Skin of body (tissue), 1 donor: ENCODE measurements at regions not wholly inside any gene's neighbourhood (a gene's known extent, or its start where the extent isn't known, plus 50 kb on each side); places are given as distances from the start of the nearest gene placed in this dataset.
A peak's percentile ranks its signal among the peaks of the same experiment; 100 is the strongest.

Experiments
- DNase-seq: peaks from one replicate; lab custom pipeline; 2025; lab: John Stamatoyannopoulos, UW

DNA sequence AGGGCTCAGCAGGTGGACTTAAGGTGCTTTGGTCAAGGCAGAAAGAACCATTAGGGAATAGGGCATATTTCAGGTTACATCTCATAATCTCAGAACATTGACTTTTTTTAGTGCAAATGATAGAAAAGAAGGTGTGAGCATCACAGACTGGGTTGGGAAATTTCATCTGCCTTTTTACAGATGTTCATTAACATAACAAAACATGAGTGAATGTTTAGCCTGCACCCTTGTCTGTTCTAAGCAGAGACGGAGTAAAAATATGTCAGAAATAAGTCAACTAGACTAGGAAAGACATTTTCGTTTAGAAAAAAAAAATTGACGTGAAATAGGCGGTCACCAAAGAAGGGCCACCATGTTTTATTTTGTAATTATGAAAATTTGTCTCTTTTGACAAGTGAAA, 127.5 kb upstream of the CDH13 start:
- no peak for DNase-seq

- DNase-seq: no peak
Observed at GRCh38 chr16:82497139-82497538, 129.6 kb upstream of the CDH13 start.

DNA sequence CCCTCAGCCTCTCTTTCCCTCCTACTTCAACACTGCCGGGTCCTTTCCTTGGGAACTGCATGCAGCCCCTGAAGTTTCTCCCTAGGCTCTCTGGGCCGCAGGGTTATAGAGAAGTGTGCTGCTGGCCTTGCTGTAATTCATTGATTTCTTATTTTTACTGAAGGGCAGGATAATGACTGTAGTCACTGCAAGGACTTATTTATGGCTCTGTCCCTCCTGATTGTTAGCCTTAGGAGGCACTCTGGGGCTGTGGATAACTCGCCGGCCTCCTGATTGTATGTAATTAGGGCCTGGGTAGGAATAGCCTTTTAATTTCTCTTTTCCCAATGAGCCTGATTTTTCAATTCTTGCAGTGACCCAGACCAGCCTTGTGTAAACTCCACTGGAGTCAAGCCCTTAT, 138.3 kb upstream of the CDH13 start:
- no peak for DNase-seq

- no peak for DNase-seq
Observed at GRCh38 chr16:82481455-82481854, 145.3 kb upstream of the CDH13 start.

- DNase-seq: no peak
Observed at GRCh38 chr16:82476786-82477185, 150.0 kb upstream of the CDH13 start.

DNA sequence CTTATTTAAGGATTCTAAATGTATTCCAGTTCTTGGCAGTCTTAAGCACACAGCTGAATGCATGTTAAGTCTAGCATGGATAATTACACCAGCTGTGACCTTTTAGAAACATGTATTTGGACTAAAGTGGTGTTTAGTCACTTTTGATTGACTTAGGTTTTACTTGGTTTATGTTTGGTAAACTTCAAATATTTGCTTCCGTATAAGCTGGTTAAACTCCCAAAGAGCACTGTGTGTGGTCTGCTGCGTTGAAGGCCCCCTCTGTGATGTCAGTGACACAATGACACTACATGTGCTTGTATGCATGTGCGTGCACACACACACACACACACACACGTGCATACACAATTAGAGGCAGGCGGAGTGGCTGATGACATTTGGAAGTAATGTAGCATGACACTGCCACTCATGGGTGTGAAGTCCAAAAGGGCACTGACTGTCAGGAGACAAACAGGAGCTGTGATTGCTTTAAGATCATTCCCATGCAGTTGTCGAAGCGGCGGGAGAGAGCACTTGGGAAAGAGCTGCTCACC, 156.1 kb upstream of the CDH13 start:
- no peak for DNase-seq

GRCh38 chr16:82470016-82470415, 156.8 kb upstream of the CDH13 start:
- DNase-seq: no peak

DNA sequence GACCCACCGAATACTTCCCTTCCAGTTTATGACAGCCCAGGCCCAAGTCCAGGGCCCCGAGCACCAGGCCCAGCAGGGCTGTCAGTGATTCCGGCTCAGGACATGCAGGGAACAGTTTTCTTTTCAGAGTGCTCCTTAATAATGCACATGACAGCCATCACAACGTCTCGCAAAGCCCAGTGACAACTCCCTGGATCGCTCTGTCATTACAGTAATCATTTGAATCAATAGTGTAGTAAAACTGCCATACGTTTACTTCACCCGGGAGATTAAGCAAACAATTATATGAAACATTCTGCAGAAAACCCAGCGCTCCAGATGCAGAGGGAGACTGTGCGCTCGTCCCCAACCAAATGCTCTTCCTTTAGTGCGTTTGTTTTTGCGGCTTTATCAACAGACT, 162.6 kb upstream of the CDH13 start:
- DNase-seq: no peak

DNA sequence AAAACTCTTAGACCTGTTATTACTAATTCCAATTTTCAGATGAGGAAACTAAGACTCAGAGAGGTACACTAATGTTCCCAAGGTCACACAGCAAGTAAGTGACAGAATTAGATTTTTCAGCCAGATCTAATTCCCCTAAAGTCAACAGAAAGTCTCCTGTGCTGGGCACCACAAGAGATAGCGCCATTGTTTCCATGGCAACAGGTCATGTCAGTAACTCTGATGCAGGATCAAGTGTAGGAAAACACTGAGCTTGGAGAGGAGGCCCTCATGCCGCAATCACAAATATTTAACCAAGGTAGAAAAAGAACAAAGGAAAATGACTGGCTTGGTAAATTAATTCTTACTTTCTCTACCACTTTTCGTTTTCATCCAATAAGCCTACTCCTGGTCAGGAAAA, 166.0 kb upstream of the CDH13 start:
- no peak for DNase-seq

GRCh38 chr16:82459580-82460256, 167.1 kb upstream of the CDH13 start:
- no peak for DNase-seq

- DNase-seq: peak; percentile 17
Observed at GRCh38 chr16:82456683-82457082, 170.1 kb upstream of the CDH13 start.

DNA sequence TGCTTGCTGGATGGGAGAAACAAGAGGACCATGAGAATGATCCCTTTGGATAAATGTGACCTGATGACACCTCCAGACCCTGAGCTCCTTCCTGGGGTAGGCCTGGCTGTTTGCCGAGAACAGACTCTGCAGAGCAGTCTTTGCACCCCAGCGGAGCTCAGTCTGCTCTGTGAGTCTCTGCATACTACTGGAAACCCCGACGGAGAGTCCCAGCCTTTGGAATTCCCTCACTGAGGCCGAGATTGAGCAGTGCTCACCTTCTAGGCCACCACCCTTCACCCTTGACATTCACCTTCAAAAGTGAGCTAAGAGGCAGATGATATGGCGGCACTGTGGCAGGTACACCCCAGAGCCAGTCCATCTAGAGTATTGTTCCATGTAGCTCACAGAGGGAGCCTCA, 172.2 kb upstream of the CDH13 start:
- DNase-seq: no peak

- no peak for DNase-seq
Observed at GRCh38 chr16:82454152-82454551, 172.6 kb upstream of the CDH13 start.

DNA sequence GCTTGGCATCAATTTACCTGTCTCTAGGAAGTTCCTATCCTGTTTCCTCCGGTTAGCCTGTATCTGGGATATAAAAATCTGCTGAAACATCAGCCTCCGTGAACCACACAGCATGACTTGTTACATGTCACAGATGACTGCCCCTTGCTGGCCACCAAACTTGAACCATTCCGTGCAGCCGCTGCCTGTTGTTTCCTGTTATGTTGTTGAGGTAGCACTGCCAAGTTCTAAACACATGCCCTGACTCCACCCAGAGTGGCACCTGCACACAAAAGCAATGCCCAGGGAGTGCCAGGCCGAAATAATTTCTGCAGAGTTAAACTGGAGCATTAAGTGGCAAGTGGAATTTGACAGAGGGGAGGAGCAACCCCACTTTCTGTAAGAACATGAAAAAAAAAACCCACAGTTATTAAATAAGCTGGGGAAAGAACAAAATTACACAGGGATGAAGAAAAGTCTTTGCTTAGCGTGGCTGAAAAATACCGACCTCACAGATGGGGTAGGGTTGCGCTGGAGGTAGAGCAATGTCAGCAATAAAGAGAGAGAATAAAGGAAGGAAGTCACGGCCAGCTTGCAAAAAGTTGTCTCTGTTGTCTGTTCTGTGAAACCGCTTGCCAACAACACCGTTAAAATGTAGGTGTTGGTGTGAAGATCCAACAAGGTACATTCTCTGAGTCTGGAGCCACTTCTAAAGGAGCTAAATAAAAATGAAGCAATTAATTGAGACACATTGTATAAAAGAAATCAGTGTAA, 174.6 kb upstream of the CDH13 start:
- no peak for DNase-seq

DNA sequence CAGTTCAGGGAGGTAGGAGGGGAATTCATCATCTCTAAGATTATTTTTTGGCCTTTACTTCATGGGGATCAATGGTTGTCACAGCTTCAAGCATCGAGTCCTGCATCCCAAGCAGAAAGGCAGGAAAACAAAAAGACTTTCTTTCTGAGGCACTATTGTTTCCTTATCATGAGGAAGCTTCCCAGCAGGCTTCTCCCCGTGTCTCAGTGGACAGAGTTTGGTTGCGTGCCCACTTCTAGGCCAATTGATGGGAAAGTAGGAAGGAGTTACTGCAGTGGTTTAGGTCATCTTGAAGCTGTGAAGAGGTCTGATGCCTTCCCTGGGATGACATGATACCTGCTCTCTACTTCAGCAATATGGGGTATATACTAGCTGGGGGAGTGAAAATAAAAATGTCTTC, 175.3 kb upstream of the CDH13 start:
- no peak for DNase-seq

DNA sequence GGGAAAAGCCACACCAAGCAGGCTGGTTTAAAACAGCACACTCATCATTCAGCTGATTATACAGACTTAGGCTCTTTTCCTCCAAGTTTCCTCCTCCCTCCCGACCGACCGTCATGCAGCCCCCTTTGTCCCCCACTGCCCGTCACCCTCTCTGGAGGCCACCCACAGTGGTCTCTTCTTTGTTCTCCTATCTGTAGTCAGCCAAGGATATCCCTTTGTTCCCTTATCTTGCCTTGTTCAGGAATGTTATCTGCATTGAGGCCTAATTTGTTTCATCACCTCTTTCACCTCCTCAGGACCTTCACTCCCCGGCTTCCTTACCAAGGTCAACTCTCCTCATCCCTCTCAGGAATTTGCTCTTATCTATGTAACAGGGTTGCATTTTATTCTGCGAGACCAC, 186.4 kb upstream of the CDH13 start:
- no peak for DNase-seq

- DNase-seq: no peak
Observed at GRCh38 chr16:82439678-82440293, 187.0 kb upstream of the CDH13 start.

- DNase-seq: no peak
Observed at GRCh38 chr16:82433042-82433441, 193.7 kb upstream of the CDH13 start.

- no peak for DNase-seq
Observed at GRCh38 chr16:82432261-82432660, 194.5 kb upstream of the CDH13 start.

GRCh38 chr16:82425661-82426060, 201.1 kb upstream of the CDH13 start:
- DNase-seq: no peak

- no peak for DNase-seq
Observed at GRCh38 chr16:82421851-82422250, 204.9 kb upstream of the CDH13 start.

DNA sequence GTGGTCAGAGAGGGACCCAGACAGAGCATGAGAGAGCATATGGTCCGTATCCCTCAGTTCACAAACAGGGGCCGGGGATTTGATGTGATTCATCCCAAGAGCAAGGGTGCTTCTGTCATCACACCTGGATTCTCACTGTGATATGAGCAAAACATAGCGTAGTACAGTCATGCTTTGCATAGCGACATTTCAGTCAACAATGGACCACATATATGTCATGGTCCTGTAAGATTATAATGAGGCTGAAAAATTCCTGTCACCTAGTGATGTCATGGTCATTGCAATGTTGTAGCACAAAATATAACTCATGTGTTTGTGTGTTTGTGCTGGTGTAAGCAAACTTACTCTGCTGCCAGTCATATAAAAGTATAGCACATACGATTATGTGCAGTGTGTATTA, 207.4 kb upstream of the CDH13 start:
- DNase-seq: no peak

- no peak for DNase-seq
Observed at GRCh38 chr16:82414476-82414875, 212.3 kb upstream of the CDH13 start.
